HepG2 (cell line): ENCODE measurements at regions not wholly inside any gene's neighbourhood (a gene's known extent, or its start where the extent isn't known, plus 50 kb on each side); places are given as distances from the start of the nearest gene placed in this dataset.

Experiments used
- ATAC-seq: fragments of 200-7000 bp; cut with Tn5 transposase; 3 replicates; pipeline ENCODE4 v1.9.1; 2020; ENCODE audit warnings: mild to moderate bottlenecking, moderate library complexity
- BruUV-seq: library from RNA; stranded (reverse); fragments of 400-500 nt; replicated peaks from 2 replicates; lab custom pipeline; 2021; lab: Mats Ljungman, UMichigan
- CTCF ChIA-PET: fragments of 300-600 bp; formaldehyde crosslinking; extraction: SDS; loops from one replicate; lab custom pipeline; 2021; ENCODE audit warnings: low total read pairs, inconsistent platforms, low intra/inter-chr PET ratio; lab: Yijun Ruan, JAX
- POLR2A ChIA-PET: fragments of 350-600 bp; sonication (Branson Sonifier 250); formaldehyde crosslinking; loops from one replicate; lab custom pipeline; 2020; ENCODE audit warnings: antibody characterized with exemption, inconsistent platforms; lab: Yijun Ruan, JAX
- DNase-seq: peaks from one replicate; pipeline ENCODE4 v3.0.0-alpha.2; 2015; ENCODE audit warnings: low spot score
- FAIRE-seq: peaks from 3 replicates; lab custom pipeline; 2011; peaks lifted over from hg19 to GRCh38; lab: Jason Lieb, UNC
- H2AFZ ChIP-seq: one replicate; pipeline ENCODE4 v1.6.1; 2011; ENCODE audit warnings: low read length, inconsistent platforms
- H3K27ac ChIP-seq: fragments of 300-600 bp; 3 replicates; pipeline ENCODE4 v1.8.0; 2011; ENCODE audit warnings: mixed run types, mild to moderate bottlenecking, mixed read lengths, low read length, inconsistent platforms; ENCODE audit not compliant: insufficient read depth; ENCODE audit errors: extremely low read length
- H3K27me3 ChIP-seq, 2 experiments: fragments of 200-600 bp in 1 of 2; 2 replicates in 1 of 2; 3 replicates in 1 of 2; pipeline versions ENCODE4 v1.6.0 to v1.8.0; 2011; ENCODE audit warnings: low read length in 2 of 2, mild to moderate bottlenecking in 2 of 2, moderate library complexity in 2 of 2, inconsistent platforms in 1 of 2; ENCODE audit not compliant: insufficient read depth in 2 of 2, control insufficient read depth in 1 of 2
- H3K36me3 ChIP-seq, 2 experiments: fragments of 200-600 bp in 1 of 2; replicated peaks in 1 of 2; 2 replicates in 1 of 2; 3 replicates in 1 of 2; pipeline versions ENCODE4 v1.5.1 to v1.8.0; 2011; ENCODE audit warnings: low read length in 2 of 2, inconsistent platforms in 1 of 2; ENCODE audit not compliant: insufficient read depth in 2 of 2, control insufficient read depth in 1 of 2
- H3K4me1 ChIP-seq: 2 replicates; pipeline ENCODE4 v1.5.1; 2012; ENCODE audit warnings: low read length, inconsistent platforms; ENCODE audit not compliant: insufficient read depth
- H3K4me2 ChIP-seq: 2 replicates; pipeline ENCODE4 v1.6.0; 2011; ENCODE audit warnings: low read depth, low read length, inconsistent platforms
- H3K4me3 ChIP-seq, 3 experiments: fragments of 200-600 bp in 1 of 3; sonication (generic), shearing (Covaris generic) in 1 of 3; replicated peaks in 1 of 3; 2 replicates each; pipeline ENCODE4 v1.5.1; 2011 to 2016; ENCODE audit warnings: low read length in 3 of 3, inconsistent platforms in 2 of 3, low read depth in 2 of 3, mild to moderate bottlenecking in 2 of 3, control low read depth in 1 of 3, mixed read lengths in 1 of 3; ENCODE audit not compliant: insufficient read depth in 1 of 3
- H3K79me2 ChIP-seq: one replicate; pipeline ENCODE4 v1.6.1; 2011; ENCODE audit warnings: low read length, inconsistent platforms; ENCODE audit not compliant: insufficient read depth
- H3K9ac ChIP-seq: 2 replicates; pipeline ENCODE4 v1.6.0; 2011; ENCODE audit warnings: mild to moderate bottlenecking, low read depth, low read length, inconsistent platforms; ENCODE audit not compliant: insufficient read depth
- H3K9me3 ChIP-seq: 2 replicates; pipeline ENCODE4 v1.5.1; 2012; ENCODE audit warnings: mild to moderate bottlenecking, low read length
- H4K20me1 ChIP-seq: 2 replicates; pipeline ENCODE4 v1.6.0; 2011; ENCODE audit warnings: inconsistent platforms, mild to moderate bottlenecking, low read length, moderate library complexity; ENCODE audit not compliant: insufficient read depth
- KDM1A ChIP-seq: IDR thresholded peaks from 2 replicates; pipeline ENCODE4 v1.6.1; 2016; ENCODE audit warnings: missing compliant biosample characterization
- RFX1 ChIP-seq: fragments of 450-650 bp; IDR thresholded peaks from 2 replicates; pipeline ENCODE4 v1.6.1; 2017
- SMAD9 ChIP-seq: sonication (generic); formaldehyde crosslinking; IDR thresholded peaks from 2 replicates; pipeline ENCODE4 v1.5.1; 2020; ENCODE audit warnings: mild to moderate bottlenecking, missing genetic modification reagents
- ZSCAN5A ChIP-seq: sonication (generic); formaldehyde crosslinking; IDR thresholded peaks from 2 replicates; pipeline ENCODE4 v1.8.0; 2022; ENCODE audit warnings: mild to moderate bottlenecking, missing genetic modification reagents, borderline replicate concordance
- WGBS: methylation state at CpG from one replicate; pipeline ENCODE4 v1.1.6; 2017; ENCODE audit warnings: low lambda C conversion rate; 5-methylcytosine and 5-hydroxymethylcytosine counted together
- in situ Hi-C: cut with HindIII; loops from 2 replicates; pipeline ENCODE4 v1.10.0; 2017; ENCODE audit warnings: low pct_unique_long_range_greater_than_20kb; ENCODE audit not compliant: extremely low pct_ligation_motif_present
- intact Hi-C: fragments of 100-400 bp; cut with micrococcal nuclease; formaldehyde crosslinking; loops from one replicate; pipeline ENCODE4 v1.10.0; 2022; ENCODE audit not compliant: unreplicated experiment
- TF ChIP-seq, protein P1 (sequence below): sonication (generic); formaldehyde crosslinking; IDR thresholded peaks from 2 replicates; pipeline ENCODE4 v1.5.0; 2020; ENCODE audit warnings: missing genetic modification reagents
- TF ChIP-seq, protein P2 (sequence below), 2 experiments: sonication (generic) in 1 of 2; formaldehyde crosslinking in 1 of 2; IDR thresholded peaks; 2 replicates each; pipeline versions ENCODE4 v1.6.1 to v1.9.0; 2014 to 2022; ENCODE audit warnings: antibody characterized with exemption in 1 of 2, borderline replicate concordance in 1 of 2, inconsistent platforms in 1 of 2, low read depth in 1 of 2, missing genetic modification reagents in 1 of 2

DNA sequence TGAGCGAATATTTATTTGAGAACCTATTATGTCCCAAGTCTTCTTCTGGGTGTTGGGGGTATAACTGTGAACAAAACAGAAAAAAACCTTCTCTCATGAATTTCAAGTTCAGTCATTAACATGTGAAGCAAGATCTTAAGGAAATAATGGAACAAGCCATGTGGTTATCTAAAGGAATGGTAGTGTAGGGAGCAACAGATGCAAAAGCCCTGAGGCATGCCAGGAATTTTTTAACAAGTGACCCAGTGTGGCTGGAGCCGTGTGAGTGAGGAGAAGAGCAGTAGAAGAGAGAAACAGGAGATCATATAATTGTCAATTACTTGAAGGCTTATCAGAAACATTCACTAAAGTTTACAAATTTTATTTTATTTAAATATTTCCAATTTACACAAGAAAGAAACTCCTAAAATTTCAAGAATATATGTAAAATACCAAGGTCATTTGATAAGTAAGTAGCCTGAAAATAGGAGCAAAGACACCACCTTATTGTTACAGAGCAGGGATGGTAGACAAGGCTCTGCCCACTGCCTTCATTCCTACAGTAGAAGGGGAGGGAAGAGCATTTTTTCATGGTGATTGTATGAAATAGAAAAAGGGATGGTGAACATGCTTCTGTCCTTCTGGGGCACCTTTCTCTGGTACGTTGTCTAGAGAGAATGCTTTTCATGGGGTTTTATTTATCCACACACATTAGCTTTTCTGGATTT lies 345.1 kb downstream of the PLOD2 start (continued):
- TF ChIP-seq, protein P1, sequence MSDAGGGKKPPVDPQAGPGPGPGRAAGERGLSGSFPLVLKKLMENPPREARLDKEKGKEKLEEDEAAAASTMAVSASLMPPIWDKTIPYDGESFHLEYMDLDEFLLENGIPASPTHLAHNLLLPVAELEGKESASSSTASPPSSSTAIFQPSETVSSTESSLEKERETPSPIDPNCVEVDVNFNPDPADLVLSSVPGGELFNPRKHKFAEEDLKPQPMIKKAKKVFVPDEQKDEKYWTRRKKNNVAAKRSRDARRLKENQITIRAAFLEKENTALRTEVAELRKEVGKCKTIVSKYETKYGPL = no peak
- TF ChIP-seq SMAD9 (CRISPR knock-in tag) = no peak
- no peak for TF ChIP-seq KDM1A (CRISPR knock-in tag)

- intact Hi-C loops = no loop called here
- no TSS peak for BruUV-seq
- H3K9me3 ChIP-seq = no peaks in the 10 kb centered on the region
- TF ChIP-seq, protein P2, sequence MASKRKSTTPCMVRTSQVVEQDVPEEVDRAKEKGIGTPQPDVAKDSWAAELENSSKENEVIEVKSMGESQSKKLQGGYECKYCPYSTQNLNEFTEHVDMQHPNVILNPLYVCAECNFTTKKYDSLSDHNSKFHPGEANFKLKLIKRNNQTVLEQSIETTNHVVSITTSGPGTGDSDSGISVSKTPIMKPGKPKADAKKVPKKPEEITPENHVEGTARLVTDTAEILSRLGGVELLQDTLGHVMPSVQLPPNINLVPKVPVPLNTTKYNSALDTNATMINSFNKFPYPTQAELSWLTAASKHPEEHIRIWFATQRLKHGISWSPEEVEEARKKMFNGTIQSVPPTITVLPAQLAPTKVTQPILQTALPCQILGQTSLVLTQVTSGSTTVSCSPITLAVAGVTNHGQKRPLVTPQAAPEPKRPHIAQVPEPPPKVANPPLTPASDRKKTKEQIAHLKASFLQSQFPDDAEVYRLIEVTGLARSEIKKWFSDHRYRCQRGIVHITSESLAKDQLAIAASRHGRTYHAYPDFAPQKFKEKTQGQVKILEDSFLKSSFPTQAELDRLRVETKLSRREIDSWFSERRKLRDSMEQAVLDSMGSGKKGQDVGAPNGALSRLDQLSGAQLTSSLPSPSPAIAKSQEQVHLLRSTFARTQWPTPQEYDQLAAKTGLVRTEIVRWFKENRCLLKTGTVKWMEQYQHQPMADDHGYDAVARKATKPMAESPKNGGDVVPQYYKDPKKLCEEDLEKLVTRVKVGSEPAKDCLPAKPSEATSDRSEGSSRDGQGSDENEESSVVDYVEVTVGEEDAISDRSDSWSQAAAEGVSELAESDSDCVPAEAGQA (IDR thresholded peaks at IDR 0.05; ENCODE audit: low read depth) = no peak
- TF ChIP-seq, protein P2 (CRISPR knock-in tag; IDR thresholded peaks at IDR 0.05; ENCODE audit: borderline replicate concordance) = no peak
- TF ChIP-seq ZSCAN5A (CRISPR knock-in tag) = no peak
- TF ChIP-seq RFX1 = no peak
- 0% methylated on average over 4 of the region's 4 CpGs for WGBS
- H3K4me3 ChIP-seq = no peak overlapping the region
- no peak overlapping the region for H3K27ac ChIP-seq
- H3K27me3 ChIP-seq = no peaks in the 10 kb centered on the region
- POLR2A ChIA-PET = no interaction called here
- H3K4me2 ChIP-seq = no peak overlapping the region
- FAIRE-seq = no peak
- no peak for DNase-seq
- H4K20me1 ChIP-seq = no peaks in the 10 kb centered on the region
- H2AFZ ChIP-seq = no peak overlapping the region
- H3K9ac ChIP-seq = no peak overlapping the region
- in situ Hi-C loops = no loop called here
- H3K4me1 ChIP-seq = no peaks in the 10 kb centered on the region
- no peak for ATAC-seq
- CTCF ChIA-PET = no interaction called here
- no peaks in the 10 kb centered on the region for H3K79me2 ChIP-seq
- H3K36me3 ChIP-seq = no peaks in the 10 kb centered on the region
These were observed 343.0 kb downstream of the PLOD2 start for GRCh38 chr3:145817870-145818483.
